OCI-LY1 (cell line): ENCODE measurements at regions not wholly inside any gene's neighbourhood (a gene's known extent, or its start where the extent isn't known, plus 50 kb on each side); places are given as distances from the start of the nearest gene placed in this dataset.

Experiments used
- CTCF ChIP-seq: fragments of 200-600 bp; sonication (generic), shearing (Covaris generic); IDR thresholded peaks from 2 replicates; pipeline ENCODE4 v1.5.1; 2017; ENCODE audit warnings: mild to moderate bottlenecking, antibody characterized with exemption, low read length, moderate library complexity, mixed read lengths
- EZH2 ChIP-seq: fragments of 200-600 bp; sonication (generic), shearing (Covaris generic); IDR thresholded peaks from 2 replicates; pipeline ENCODE4 v1.8.0; 2017; ENCODE audit warnings: borderline replicate concordance, mixed run types, mild to moderate bottlenecking, antibody characterized with exemption, low read length, moderate library complexity, mixed read lengths

DNA sequence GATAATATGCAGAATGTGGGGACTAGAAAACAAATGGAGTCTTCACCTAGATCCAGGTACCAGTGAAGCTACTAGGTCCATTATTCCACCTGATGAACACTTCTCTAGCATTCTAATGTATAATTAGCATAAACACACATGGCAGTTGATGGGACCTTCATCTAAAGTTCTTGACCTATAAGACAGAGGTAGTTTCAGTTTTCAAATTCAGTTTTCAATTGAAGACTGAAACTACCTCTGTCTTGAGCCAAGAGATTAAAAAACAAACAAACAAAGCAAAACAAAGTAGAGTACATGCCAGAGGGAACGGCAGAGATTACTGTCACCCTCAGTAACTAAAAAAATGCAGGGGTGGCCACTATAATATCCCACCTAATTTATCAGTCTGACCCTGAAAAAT lies 199.9 kb upstream of the NEIL3 start:
- TF ChIP-seq CTCF, result no peak
- no peak for TF ChIP-seq EZH2
